Posterior cingulate gyrus (tissue), 11 donors: ENCODE measurements at regions not wholly inside any gene's neighbourhood (a gene's known extent, or its start where the extent isn't known, plus 50 kb on each side); places are given as distances from the start of the nearest gene placed in this dataset.

Experiments used
- DNase-seq, 10 donors: peaks; one replicate each; pipeline versions ENCODE4 v3.0.0 to v3.0.0-alpha.2; 2020 to 2021; ENCODE audit warnings: mixed read lengths in 3 of 10
- intact Hi-C: fragments of 100-400 bp; cut with DNase I; formaldehyde crosslinking; loops from one replicate; pipeline ENCODE4 v1.15.1; 2023

- intact Hi-C loops: loop anchor here (1.0 to 5.0 kb wide), 2 partner anchors 84 to 481 kb away; no protein-coding TSS in a partner anchor
- DNase-seq: peak; percentile 85 to 98 (median 90)
Measured at GRCh38 chr5:42908509-42909488, 97.1 kb upstream of the SELENOP start.

GRCh38 chr5:42908086-42908485 is 96.4 kb upstream of the SELENOP start:
- no peak for DNase-seq
- intact Hi-C loops: loop anchor here (5.0 kb wide), 1 partner anchor 84 kb away; no protein-coding TSS in a partner anchor

DNA sequence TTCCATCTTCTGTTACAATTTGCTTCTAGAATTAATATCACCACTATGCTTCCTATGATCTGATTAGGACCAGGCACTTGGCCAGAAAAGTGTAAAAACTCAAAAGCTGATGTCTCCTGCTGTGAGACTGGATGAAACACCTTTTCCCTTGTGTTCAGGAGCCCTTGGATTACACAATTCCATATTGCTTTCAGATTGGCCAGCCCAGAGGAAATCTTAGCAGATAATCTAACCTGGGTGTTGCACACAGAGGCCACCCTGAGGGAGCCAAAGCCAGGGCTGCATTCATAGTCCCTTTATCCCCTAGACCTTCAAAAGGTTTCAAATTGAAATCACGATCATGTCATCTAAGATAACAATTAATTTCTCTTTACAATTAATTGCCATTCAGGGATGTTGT is 94.1 kb upstream of the SELENOP start:
- no peak for DNase-seq
- intact Hi-C loops: loop anchor here (5.0 kb wide), 1 partner anchor 86 kb away; no protein-coding TSS in a partner anchor

- no peak for DNase-seq
- intact Hi-C loops: no loop called here
Measured at GRCh38 chr5:42900734-42901133, 89.0 kb upstream of the SELENOP start.

GRCh38 chr5:42898760-42899159 is 87.1 kb upstream of the SELENOP start:
- intact Hi-C loops: no loop called here

GRCh38 chr5:42896523-42896922 is 84.8 kb upstream of the SELENOP start:
- no peak for DNase-seq
- intact Hi-C loops: no loop called here

More at GRCh38 chr5:42898760-42899159, 87.1 kb upstream of the SELENOP start:
- no peak for DNase-seq

- DNase-seq: peak in 1 of 10 donors; percentile 44
- intact Hi-C loops: no loop called here
Measured at GRCh38 chr5:42894057-42894456, 82.4 kb upstream of the SELENOP start.

- peak in 9 of 10 donors; percentile 48 to 95 (median 82) for DNase-seq
- intact Hi-C loops: loop anchor here (2.0 to 10.0 kb wide), 5 partner anchors 31 to 1032 kb away; partner anchors contain the start of gene GHR
Measured at GRCh38 chr5:42889311-42889933, 77.7 kb upstream of the SELENOP start.

- no peak for DNase-seq
- intact Hi-C loops: loop anchor here (2.0 to 10.0 kb wide), 5 partner anchors 30 to 1031 kb away; partner anchors contain the start of gene GHR
Measured at GRCh38 chr5:42888771-42889170, 77.1 kb upstream of the SELENOP start.

DNA sequence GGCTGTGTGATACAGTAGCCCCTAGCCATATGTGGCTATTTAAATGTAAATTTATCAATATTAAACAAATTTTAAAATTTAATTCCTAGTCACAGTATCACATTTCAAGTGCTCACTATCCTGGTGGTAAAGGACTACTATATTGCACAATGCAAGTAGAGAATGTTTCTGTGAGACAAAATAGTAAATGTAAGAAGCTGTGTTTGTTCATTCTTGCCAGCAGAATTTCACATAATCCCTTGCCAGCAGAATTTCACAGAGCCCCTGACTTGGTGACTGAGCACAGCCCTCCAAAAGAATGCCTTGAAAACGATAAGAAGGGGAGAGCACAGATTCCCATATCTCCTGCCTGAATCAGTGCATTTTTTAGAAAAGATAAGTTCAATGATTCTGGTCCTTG is 75.9 kb upstream of the SELENOP start:
- intact Hi-C loops: loop anchor here (5.0 to 10.0 kb wide), 3 partner anchors 140 to 1030 kb away; partner anchors contain the start of gene GHR
- no peak for DNase-seq

DNA sequence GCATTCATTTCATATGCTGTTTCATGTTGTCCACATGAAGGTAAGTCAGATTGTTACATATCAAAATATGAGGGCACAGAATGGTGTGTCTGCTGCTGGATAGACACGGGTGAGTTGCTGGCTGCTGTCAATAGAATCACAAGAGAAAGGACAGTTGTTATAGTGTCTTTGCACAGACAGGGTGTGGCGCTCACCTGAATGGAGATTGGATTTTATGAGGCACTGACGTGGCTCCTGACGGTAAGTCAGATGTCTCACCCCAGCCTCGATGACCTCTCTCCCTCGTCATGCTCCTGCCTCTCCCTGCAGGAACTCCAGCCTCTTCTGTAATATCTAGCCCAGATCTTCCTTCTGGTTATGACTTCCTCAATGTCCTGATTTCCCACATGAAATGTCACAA is 75.4 kb upstream of the SELENOP start:
- intact Hi-C loops: loop anchor here (5.0 to 10.0 kb wide), 3 partner anchors 140 to 1030 kb away; partner anchors contain the start of gene GHR
- no peak for DNase-seq

- intact Hi-C loops: loop anchor here (5.0 to 10.0 kb wide), 3 partner anchors 139 to 1029 kb away; partner anchors contain the start of gene GHR
- no peak for DNase-seq
Measured at GRCh38 chr5:42886635-42887034, 74.9 kb upstream of the SELENOP start.

GRCh38 chr5:42884326-42884725 is 72.6 kb upstream of the SELENOP start:
- DNase-seq: no peak
- intact Hi-C loops: loop anchor here (10.0 kb wide), 1 partner anchor 460 kb away; the partner anchor contains the start of gene GHR

- intact Hi-C loops: loop anchor here (10.0 kb wide), 1 partner anchor 457 kb away; the partner anchor contains the start of gene GHR
- DNase-seq: no peak
Measured at GRCh38 chr5:42881416-42882117, 69.9 kb upstream of the SELENOP start.

DNA sequence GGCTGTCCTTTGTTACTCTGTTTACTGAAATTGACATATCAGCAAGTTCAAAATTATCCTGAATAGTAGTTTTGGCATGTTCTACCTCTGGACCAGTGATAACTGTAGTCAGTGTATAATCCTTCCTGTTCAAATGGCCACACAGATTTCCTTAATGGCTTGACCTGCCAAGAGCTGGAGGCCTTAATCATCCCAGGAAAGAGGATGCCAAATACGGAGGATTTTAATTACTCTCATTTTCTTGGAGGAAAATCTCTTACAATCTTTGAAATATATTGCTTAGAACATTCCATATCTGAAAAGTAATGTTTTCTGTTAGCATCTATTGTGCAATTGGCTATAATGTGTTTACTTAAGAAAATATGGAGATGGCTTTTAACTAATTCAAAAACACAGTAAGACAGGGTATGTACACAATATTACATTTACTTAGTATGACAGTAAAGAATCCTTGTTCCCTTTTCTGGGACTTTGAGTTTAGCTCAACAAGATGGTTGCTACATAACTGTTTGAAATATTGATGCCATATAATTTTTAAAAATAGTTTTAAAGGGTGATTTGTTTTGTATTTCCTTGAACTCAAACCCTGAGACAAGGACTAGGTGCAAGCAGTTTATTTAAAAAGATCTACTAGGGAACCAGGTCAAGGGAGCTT is 68.9 kb upstream of the SELENOP start:
- intact Hi-C loops: loop anchor here (10.0 kb wide), 1 partner anchor 456 kb away; the partner anchor contains the start of gene GHR
- no peak for DNase-seq

- intact Hi-C loops: no loop called here
- no peak for DNase-seq
Measured at GRCh38 chr5:42879291-42879690, 67.6 kb upstream of the SELENOP start.

DNA sequence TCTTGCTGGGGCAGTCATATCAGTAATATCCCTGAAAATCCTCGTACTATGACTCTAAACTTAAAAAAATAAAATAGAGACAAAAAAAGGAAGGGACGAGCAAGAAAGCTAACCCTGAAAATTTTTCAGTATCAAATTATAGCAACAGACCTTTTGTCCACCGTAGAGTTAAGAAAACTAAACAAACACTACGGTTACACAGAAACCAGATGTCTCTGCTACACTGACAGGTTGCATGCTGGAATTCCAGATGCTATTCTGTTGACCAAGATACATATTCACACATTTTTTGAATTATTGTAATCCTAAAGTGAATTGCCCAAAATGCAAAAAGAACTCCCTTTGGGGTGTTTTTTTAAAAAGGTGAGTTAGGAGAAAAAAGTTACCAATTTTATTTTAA is 66.9 kb upstream of the SELENOP start:
- DNase-seq: no peak
- intact Hi-C loops: no loop called here

GRCh38 chr5:42878041-42878440 is 66.3 kb upstream of the SELENOP start:
- DNase-seq: no peak
- intact Hi-C loops: no loop called here

DNA sequence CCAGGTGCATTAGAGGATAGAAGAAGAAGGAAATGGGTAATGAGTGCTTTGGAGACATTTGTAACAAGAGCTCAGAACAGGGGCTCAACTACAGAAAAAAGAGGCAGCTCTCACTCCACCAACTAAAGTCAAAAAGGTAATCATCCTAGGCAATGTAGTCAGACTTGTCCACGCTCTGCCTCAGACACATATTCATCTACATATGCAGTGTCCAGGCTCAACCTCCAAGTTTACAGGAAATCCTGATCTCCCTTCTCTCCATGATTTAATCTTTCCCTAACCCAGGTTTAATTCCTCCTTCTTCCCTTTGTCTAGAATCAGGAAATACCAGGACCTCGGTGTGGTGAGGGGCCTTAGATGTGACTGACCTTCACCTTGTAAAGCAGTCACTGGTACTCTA is 65.7 kb upstream of the SELENOP start:
- no peak for DNase-seq
- intact Hi-C loops: no loop called here
